ENCODE measurements at regions not wholly inside any gene's neighbourhood (a gene's known extent, or its start where the extent isn't known, plus 50 kb on each side); places are given as distances from the start of the nearest gene placed in this dataset.

GRCh38 chr1:101376121-101377083, 139.6 kb downstream of the S1PR1 start:
- intact Hi-C loops (cut with DNase I; ENCODE audit: low total_unique reads) = no loop called here

GRCh38 chr1:101377084-101377835, 140.4 kb downstream of the S1PR1 start:
- WGBS, 5 donors = 64 to 96% (median 92%) methylated on average over 4 of the region's 4 CpGs

More at GRCh38 chr1:101376121-101377083, 139.6 kb downstream of the S1PR1 start:
- peaks cover 0 to 17% (median 2%) of the 10 kb centered on the region in 8 donors for H3K9me3 ChIP-seq
- TF ChIP-seq POLR2A (IDR thresholded peaks at IDR 0.05) (no peak), POLR2AphosphoS5 (IDR thresholded peaks at IDR 0.05) (no peak), CTCF (IDR thresholded peaks at IDR 0.05 in 8 of 11, conservative IDR thresholded peaks at IDR 0.05 in 3 of 11) (no peak)
- no peak for DNase-seq
- H3K27me3 ChIP-seq (replicated peaks in 1 of 7) = no peaks in the 10 kb centered on the region
- H3K36me3 ChIP-seq = no peaks in the 10 kb centered on the region
- no peak overlapping the region for H3K27ac ChIP-seq
- WGBS, 5 donors = 68 to 76% (median 72%) methylated on average over 8 of the region's 8 CpGs
- no peak overlapping the region for H3K4me3 ChIP-seq
- peaks cover 0 to 12% (median 6%) of the 10 kb centered on the region in 6 donors for H3K4me1 ChIP-seq

GRCh38 chr1:101379037-101379436, 142.2 kb downstream of the S1PR1 start:
- intact Hi-C loops (cut with DNase I; ENCODE audit: low total_unique reads) = no loop called here
- no peak for DNase-seq
- no peaks in the 10 kb centered on the region for H3K27me3 ChIP-seq (replicated peaks in 1 of 7)
- no peak overlapping the region for H3K4me3 ChIP-seq
- no peaks in the 10 kb centered on the region for H3K36me3 ChIP-seq
- 72 to 91% (median 84%) methylated on average over 3 of the region's 3 CpGs for WGBS, 5 donors
- no peaks in the 10 kb centered on the region for H3K9me3 ChIP-seq
- H3K4me1 ChIP-seq = peaks cover 0 to 12% (median 6%) of the 10 kb centered on the region in 6 donors
- TF ChIP-seq POLR2A (IDR thresholded peaks at IDR 0.05) (no peak), CTCF (IDR thresholded peaks at IDR 0.05 in 8 of 11, conservative IDR thresholded peaks at IDR 0.05 in 3 of 11) (no peak), POLR2AphosphoS5 (IDR thresholded peaks at IDR 0.05) (no peak)
- H3K27ac ChIP-seq = no peak overlapping the region

More at GRCh38 chr1:101377084-101377835, 140.4 kb downstream of the S1PR1 start:
- Histone ChIP-seq H3K9me3 (peaks cover 0 to 14% (median 2%) of the 10 kb centered on the region in 8 donors), H3K36me3 (no peaks in the 10 kb centered on the region), H3K27ac (no peak overlapping the region), H3K4me3 (no peak overlapping the region), H3K27me3 (replicated peaks in 1 of 7) (no peaks in the 10 kb centered on the region), H3K4me1 (peaks cover 0 to 12% (median 6%) of the 10 kb centered on the region in 6 donors)
- TF ChIP-seq POLR2A (IDR thresholded peaks at IDR 0.05) = no peak
- TF ChIP-seq POLR2AphosphoS5 (IDR thresholded peaks at IDR 0.05) = no peak
- no peak for TF ChIP-seq CTCF (IDR thresholded peaks at IDR 0.05 in 8 of 11, conservative IDR thresholded peaks at IDR 0.05 in 3 of 11)
- intact Hi-C loops (cut with DNase I; ENCODE audit: low total_unique reads) = no loop called here
- DNase-seq = no peak
